ENCODE measurements at regions not wholly inside any gene's neighbourhood (a gene's known extent, or its start where the extent isn't known, plus 50 kb on each side); places are given as distances from the start of the nearest gene placed in this dataset.

GRCh38 chr7:41536873-41537665, 165.8 kb downstream of the INHBA start:
- ChIA-PET CTCF (no interaction called here), POLR2A (no interaction called here)
- Mint-ChIP-seq H3K9me3 (peaks cover 2% of the 10 kb centered on the region), H3K4me3 (no peak overlapping the region), H3K36me3 (ENCODE audit: low read depth) (no peaks in the 10 kb centered on the region), H3K27me3 (no peaks in the 10 kb centered on the region), H3K27ac (no peak overlapping the region), H3K4me1 (no peaks in the 10 kb centered on the region)
- DNase-seq: no peak

GRCh38 chr7:41536122-41536872, 166.6 kb downstream of the INHBA start:
- no peak overlapping the region for H3K27ac Mint-ChIP-seq
- POLR2A ChIA-PET: no interaction called here
- no peak overlapping the region for H3K4me3 Mint-ChIP-seq

GRCh38 chr7:41529831-41530230, 173.1 kb downstream of the INHBA start:
- Mint-ChIP-seq H3K36me3 (ENCODE audit: low read depth) (no peaks in the 10 kb centered on the region), H3K27ac (no peak overlapping the region)
- POLR2A ChIA-PET: no interaction called here

More at GRCh38 chr7:41536122-41536872, 166.6 kb downstream of the INHBA start:
- H3K27me3 Mint-ChIP-seq: no peaks in the 10 kb centered on the region
- no peak for DNase-seq
- CTCF ChIA-PET: interaction anchor here (0.6 kb wide), 1 partner anchor 131 kb away, joined by 3 read pairs; no protein-coding TSS in a partner anchor
- no peaks in the 10 kb centered on the region for H3K36me3 Mint-ChIP-seq (ENCODE audit: low read depth)
- H3K4me1 Mint-ChIP-seq: no peaks in the 10 kb centered on the region
- peaks cover 2% of the 10 kb centered on the region for H3K9me3 Mint-ChIP-seq

GRCh38 chr7:41524876-41525275, 178.0 kb downstream of the INHBA start:
- CTCF ChIA-PET: no interaction called here
- no peaks in the 10 kb centered on the region for H3K36me3 Mint-ChIP-seq (ENCODE audit: low read depth)
- no peaks in the 10 kb centered on the region for H3K4me1 Mint-ChIP-seq
- H3K27me3 Mint-ChIP-seq: no peaks in the 10 kb centered on the region
- POLR2A ChIA-PET: no interaction called here
- H3K9me3 Mint-ChIP-seq: peaks cover 14% of the 10 kb centered on the region
- no peak overlapping the region for H3K27ac Mint-ChIP-seq
- no peak for DNase-seq
- no peak overlapping the region for H3K4me3 Mint-ChIP-seq

More at GRCh38 chr7:41529831-41530230, 173.1 kb downstream of the INHBA start:
- H3K9me3 Mint-ChIP-seq: no peaks in the 10 kb centered on the region
- DNase-seq: no peak
- H3K4me3 Mint-ChIP-seq: no peak overlapping the region
- H3K4me1 Mint-ChIP-seq: no peaks in the 10 kb centered on the region
- CTCF ChIA-PET: no interaction called here
- no peaks in the 10 kb centered on the region for H3K27me3 Mint-ChIP-seq

- H3K4me1 Mint-ChIP-seq: no peaks in the 10 kb centered on the region
- H3K27ac Mint-ChIP-seq: no peak overlapping the region
- no peaks in the 10 kb centered on the region for H3K27me3 Mint-ChIP-seq
- CTCF ChIA-PET: no interaction called here
- H3K4me3 Mint-ChIP-seq: no peak overlapping the region
- no peak for DNase-seq
- H3K9me3 Mint-ChIP-seq: peaks cover 14% of the 10 kb centered on the region
- POLR2A ChIA-PET: no interaction called here
- H3K36me3 Mint-ChIP-seq (ENCODE audit: low read depth): no peaks in the 10 kb centered on the region
Observed at GRCh38 chr7:41520445-41520844, 182.4 kb downstream of the INHBA start.

- no peaks in the 10 kb centered on the region for H3K27me3 Mint-ChIP-seq
- CTCF ChIA-PET: no interaction called here
- no peak overlapping the region for H3K27ac Mint-ChIP-seq
- H3K4me1 Mint-ChIP-seq: no peaks in the 10 kb centered on the region
- peaks cover 3% of the 10 kb centered on the region for H3K9me3 Mint-ChIP-seq
- POLR2A ChIA-PET: no interaction called here
- no peak for DNase-seq
- H3K36me3 Mint-ChIP-seq (ENCODE audit: low read depth): no peaks in the 10 kb centered on the region
- H3K4me3 Mint-ChIP-seq: no peak overlapping the region
Observed at GRCh38 chr7:41517771-41518170, 185.1 kb downstream of the INHBA start.

- Mint-ChIP-seq H3K36me3 (ENCODE audit: low read depth) (no peaks in the 10 kb centered on the region), H3K4me1 (no peaks in the 10 kb centered on the region), H3K27me3 (no peaks in the 10 kb centered on the region), H3K4me3 (no peak overlapping the region), H3K27ac (no peak overlapping the region), H3K9me3 (no peaks in the 10 kb centered on the region)
- DNase-seq: no peak
- POLR2A ChIA-PET: no interaction called here
- CTCF ChIA-PET: interaction anchor here (0.6 kb wide), 1 partner anchor 13 kb away, joined by 3 read pairs; no protein-coding TSS in a partner anchor
Observed at GRCh38 chr7:41508755-41509154, 194.1 kb downstream of the INHBA start.

GRCh38 chr7:41507686-41508268, 195.1 kb downstream of the INHBA start:
- no peaks in the 10 kb centered on the region for H3K4me1 Mint-ChIP-seq
- H3K9me3 Mint-ChIP-seq: no peaks in the 10 kb centered on the region
- no peak overlapping the region for H3K27ac Mint-ChIP-seq
- H3K27me3 Mint-ChIP-seq: no peaks in the 10 kb centered on the region
- no peaks in the 10 kb centered on the region for H3K36me3 Mint-ChIP-seq (ENCODE audit: low read depth)
- POLR2A ChIA-PET: no interaction called here
- no peak overlapping the region for H3K4me3 Mint-ChIP-seq
- no peak for DNase-seq
- CTCF ChIA-PET: no interaction called here

GRCh38 chr7:41504214-41504980, 198.5 kb downstream of the INHBA start:
- no peak for DNase-seq
- H3K4me3 Mint-ChIP-seq: no peak overlapping the region
- H3K27ac Mint-ChIP-seq: no peak overlapping the region
- ChIA-PET POLR2A (no interaction called here), CTCF (no interaction called here)
- H3K4me1 Mint-ChIP-seq: no peaks in the 10 kb centered on the region
- no peaks in the 10 kb centered on the region for H3K36me3 Mint-ChIP-seq (ENCODE audit: low read depth)
- no peaks in the 10 kb centered on the region for H3K27me3 Mint-ChIP-seq
- H3K9me3 Mint-ChIP-seq: no peaks in the 10 kb centered on the region

GRCh38 chr7:41503438-41503837, 199.5 kb downstream of the INHBA start:
- no peak for DNase-seq
- Mint-ChIP-seq H3K4me3 (no peak overlapping the region), H3K9me3 (no peaks in the 10 kb centered on the region), H3K36me3 (ENCODE audit: low read depth) (no peaks in the 10 kb centered on the region), H3K4me1 (no peaks in the 10 kb centered on the region), H3K27me3 (peaks cover under 1% of the 10 kb centered on the region), H3K27ac (no peak overlapping the region)
- CTCF ChIA-PET: interaction anchor here (0.7 kb wide), 1 partner anchor 18 kb away, joined by 3 read pairs; no protein-coding TSS in a partner anchor
- POLR2A ChIA-PET: no interaction called here

GRCh38 chr7:41501466-41501865, 201.4 kb downstream of the INHBA start:
- no peak for DNase-seq
- no peaks in the 10 kb centered on the region for H3K4me1 Mint-ChIP-seq
- no peak overlapping the region for H3K27ac Mint-ChIP-seq
- no peaks in the 10 kb centered on the region for H3K9me3 Mint-ChIP-seq
- H3K36me3 Mint-ChIP-seq (ENCODE audit: low read depth): no peaks in the 10 kb centered on the region
- no peak overlapping the region for H3K4me3 Mint-ChIP-seq
- peaks cover 1% of the 10 kb centered on the region for H3K27me3 Mint-ChIP-seq
- ChIA-PET CTCF (no interaction called here), POLR2A (no interaction called here)

GRCh38 chr7:41501006-41501405, 201.9 kb downstream of the INHBA start:
- Mint-ChIP-seq H3K27ac (no peak overlapping the region), H3K4me1 (no peaks in the 10 kb centered on the region), H3K36me3 (ENCODE audit: low read depth) (no peaks in the 10 kb centered on the region), H3K4me3 (no peak overlapping the region), H3K27me3 (peaks cover 1% of the 10 kb centered on the region), H3K9me3 (no peaks in the 10 kb centered on the region)
- CTCF ChIA-PET: no interaction called here
- POLR2A ChIA-PET: no interaction called here
- no peak for DNase-seq

- ChIA-PET POLR2A (no interaction called here), CTCF (no interaction called here)
- Mint-ChIP-seq H3K4me1 (no peaks in the 10 kb centered on the region), H3K36me3 (ENCODE audit: low read depth) (no peaks in the 10 kb centered on the region), H3K9me3 (peaks cover 2% of the 10 kb centered on the region), H3K27ac (no peak overlapping the region), H3K27me3 (no peaks in the 10 kb centered on the region), H3K4me3 (no peak overlapping the region)
- no peak for DNase-seq
Observed at GRCh38 chr7:41492603-41493002, 210.3 kb downstream of the INHBA start.
